Islet of Langerhans (tissue), 1 donor: ENCODE measurements at regions not wholly inside any gene's neighbourhood (a gene's known extent, or its start where the extent isn't known, plus 50 kb on each side); places are given as distances from the start of the nearest gene placed in this dataset.
"Not testable (repeated sequence)": the region's sequence is repeated elsewhere in the genome, so short reads cannot be mapped to it uniquely, and the experiment has no call there.

Source experiments
- FAIRE-seq: peaks from one replicate; lab custom pipeline; 2011; peaks lifted over from hg19 to GRCh38; lab: Jason Lieb, UNC

DNA sequence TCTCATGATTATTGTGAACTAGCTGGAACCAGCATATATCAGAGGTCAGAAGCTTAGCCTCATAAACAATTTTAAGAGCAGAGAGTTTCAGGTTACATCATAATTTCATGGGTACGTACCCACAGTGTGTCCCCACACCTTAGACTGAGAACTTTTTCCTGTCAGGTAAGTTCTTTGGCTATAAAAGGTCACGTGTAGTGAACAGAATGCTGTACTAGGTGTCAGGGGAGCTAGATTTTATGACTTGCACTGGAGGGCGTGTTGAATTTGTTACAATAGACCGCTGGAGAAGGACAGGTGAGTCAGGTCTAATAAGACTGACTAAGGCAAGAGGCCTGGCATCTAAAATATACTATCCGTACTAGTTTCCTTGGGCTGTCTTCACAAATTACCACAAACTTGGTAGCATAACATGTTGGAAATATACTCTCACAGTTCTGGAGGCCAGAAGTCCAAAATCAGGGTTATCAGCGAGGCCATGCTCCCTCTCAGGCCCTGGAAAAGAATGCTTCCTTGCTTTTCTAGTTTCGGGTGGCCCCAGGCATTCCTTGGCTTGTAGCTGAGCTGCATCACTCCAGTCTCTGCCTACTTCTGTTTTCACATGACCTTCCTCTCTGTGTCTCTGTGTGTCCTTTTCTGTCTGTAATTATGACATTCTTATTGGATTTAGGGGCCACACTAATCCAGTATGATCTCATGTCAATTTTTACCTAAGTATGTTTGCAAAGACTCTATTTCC is 512.0 kb upstream of the NR3C2 start:
- FAIRE-seq = no peak

DNA sequence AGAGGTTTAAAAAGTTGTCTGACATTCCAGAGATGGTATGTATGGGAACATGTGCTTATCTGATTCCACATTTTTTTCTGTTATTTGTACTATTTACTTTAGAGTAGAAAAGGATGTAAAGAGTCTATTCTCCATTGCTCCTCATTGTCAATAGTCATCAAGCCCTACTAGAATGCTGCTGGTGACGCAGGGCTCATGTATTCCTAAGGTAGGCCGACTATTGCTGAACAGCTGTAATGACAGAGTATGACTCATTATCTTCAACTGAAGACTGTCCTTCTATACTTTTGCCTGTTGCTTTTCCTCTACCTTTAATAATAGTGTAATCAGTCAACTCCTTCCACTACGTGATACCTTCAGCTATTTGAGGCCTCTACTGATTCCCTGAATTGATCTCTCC is 509.1 kb upstream of the NR3C2 start:
- FAIRE-seq = no peak

DNA sequence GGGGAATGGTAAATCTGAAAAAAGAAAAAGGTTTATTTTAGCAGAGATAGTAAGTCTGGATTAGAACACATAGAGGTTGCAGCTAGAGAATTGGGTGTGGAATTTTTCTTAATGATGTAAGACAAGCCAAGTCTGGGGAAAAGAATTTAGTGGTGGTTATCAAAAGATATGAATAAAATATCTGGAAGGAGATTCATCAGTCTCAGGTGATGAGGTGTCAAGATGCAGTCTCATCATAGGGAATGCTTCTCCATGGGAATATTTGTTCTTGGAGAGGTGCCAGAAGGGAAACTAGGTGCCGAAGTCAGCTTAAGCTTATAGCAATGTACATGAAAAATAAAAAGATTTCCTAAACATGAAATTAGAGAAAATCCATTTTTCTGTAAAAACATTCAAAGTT is 504.1 kb upstream of the NR3C2 start:
- FAIRE-seq = no peak

DNA sequence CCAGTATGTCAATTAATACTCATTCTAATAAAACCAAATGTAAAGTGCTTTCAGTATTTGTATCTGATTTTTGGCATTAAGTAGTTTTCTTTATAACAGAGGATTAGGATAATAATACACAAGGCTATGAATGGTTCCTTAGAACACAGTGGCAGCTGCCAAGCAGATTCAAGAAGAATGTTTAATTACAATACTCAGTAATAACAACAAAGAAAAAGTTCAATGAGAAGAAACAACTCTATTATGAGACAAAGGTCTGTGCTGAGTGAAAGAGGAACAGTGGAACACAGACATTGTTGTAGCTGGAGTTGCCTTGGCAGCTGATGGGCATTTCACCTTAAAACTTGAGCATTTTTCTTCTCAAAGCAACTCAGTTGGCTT is 502.6 kb upstream of the NR3C2 start:
- FAIRE-seq = no peak

DNA sequence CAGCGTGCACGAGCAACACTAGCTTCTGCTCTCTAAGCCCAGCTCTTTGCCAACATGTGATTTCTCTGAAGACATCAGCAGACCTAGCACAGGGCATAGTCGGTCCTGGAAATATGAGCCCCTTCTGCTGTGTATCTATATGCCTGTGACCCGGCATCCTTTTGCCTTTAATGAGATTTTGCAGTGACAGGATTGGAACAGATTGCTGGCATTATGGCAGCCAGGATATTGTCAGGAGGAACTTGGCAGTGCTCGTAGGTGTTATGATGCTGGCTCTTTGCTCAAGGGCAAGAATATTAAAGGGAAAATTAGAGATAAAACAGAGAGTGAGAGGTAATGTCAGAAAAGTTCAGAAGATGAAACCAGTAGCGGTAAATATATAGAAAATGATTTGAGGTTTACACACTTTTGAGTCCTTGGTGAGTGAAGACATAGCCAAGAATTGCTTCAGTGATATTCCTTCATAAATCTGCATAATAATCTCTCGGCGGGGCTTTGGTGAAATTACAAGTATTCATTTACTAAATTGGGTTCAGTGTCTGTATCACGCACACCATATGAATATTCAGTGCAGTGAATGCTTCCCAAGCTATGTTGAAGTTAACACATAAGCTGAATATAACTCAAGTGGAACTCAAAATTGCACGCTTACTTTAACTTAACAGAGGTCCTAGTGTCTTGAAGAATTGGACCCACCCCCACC is 502.1 kb upstream of the NR3C2 start:
- no peak for FAIRE-seq

DNA sequence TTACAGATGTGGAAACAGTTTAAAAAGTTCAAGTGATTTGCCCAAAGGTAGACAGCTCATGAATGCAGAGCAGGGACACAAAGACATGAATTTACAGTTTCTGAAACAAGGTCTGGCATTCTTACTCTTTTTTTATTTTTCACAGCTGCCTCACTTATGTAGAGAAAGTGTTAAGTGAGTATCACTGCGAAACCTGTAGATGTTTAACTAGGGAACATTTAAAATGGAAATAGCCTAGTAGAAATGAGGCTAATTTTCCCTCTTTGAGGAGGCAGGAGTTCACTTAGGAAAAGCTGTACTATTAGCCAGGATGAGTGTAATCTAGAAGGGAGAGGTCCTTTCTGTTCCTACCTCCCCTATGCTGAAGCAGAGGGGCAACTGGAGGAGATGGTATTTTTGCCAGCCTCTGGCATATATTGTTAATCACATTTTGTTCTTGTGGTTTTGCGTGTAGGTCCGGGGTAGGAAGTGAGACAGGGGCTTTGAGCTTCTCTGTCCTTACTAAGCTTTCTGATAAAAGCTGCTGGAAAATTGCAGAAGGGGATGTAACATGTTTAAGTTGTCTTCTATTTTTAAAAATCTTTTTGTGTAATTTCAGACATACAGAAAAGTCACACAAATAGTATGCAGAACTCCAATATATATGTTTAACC is 492.8 kb upstream of the NR3C2 start:
- FAIRE-seq = no peak

DNA sequence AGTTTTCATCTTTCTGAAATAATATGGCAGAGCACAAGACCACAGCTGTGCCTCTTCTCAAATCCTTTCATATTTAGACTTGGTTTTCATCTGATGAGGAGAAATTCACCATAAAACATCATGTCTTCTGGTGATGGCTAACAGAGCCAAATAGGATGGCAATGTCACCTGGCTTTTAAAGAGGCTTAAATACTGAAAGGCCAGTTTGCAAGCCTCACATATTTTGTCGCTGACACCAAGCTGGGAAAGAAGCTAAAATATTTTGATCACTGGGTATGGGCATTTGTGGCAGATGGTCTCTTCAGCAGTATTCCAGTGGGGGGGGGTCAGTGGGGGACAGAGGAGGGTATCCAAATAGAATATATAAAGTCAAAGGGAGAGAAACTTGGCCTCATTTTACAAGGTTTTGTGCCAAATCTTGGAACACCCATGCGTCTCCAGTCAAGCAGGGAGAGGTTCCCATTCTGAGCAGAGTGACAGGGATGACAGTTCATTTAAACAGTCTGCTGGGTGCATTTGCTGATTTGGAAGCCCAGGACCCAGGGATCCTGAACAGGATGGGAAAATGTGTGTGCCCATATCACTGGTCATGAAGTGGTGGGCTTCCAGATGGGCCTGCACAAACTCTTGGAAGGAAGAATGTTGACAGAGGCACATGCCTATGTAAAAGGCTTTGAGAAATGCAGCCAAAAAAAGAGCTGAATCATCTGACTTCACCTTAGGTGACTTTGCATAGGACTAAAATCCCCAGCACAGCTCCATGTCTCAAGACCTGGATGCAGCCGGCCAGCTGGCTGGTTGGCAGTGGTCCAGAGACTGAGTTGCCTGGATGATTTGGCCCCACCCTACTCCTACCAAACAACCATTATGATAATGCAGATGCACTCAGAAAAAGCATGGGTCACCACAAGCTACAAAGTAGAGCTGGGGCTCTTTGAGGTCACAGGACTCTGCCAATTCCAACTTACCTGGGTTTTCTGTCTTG is 484.4 kb upstream of the NR3C2 start:
- no peak for FAIRE-seq

DNA sequence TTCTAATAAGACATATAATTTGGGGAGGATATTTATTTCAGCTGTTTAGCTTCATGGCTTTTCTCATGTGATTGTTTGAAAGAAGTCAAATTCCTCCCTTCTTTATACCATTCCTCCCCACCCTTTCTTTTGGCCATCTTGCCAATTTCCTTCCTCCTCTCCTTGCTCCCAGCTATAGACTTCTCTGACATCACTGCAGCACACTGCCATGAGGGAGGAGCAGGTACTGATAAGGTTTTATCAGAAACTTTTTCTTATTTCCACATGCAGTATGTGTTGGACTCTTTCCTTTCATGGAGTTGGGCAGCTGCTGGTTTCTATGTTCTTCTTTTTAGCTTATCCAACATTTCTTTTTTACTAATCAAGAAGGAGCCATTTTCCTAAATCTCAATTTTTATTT is 481.7 kb upstream of the NR3C2 start:
- FAIRE-seq = no peak

DNA sequence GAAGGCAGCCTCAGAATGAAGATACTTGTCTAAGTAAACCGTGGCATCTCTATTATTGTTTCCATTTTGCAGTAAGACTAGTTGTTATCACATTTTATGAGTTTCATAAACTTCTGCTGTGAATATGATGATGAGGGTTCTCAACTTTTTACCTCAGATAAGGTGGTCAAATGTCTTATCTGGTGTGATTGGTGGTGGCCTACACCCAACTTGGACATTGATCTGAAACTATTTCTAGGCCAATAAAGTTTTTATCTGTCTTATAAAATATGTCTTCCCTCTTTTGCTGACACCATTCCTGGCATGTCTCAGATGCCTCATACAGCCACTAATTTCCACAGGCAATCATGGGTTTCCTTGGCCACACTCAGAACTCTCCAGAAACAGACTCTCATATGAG is 480.3 kb upstream of the NR3C2 start:
- FAIRE-seq = no peak

DNA sequence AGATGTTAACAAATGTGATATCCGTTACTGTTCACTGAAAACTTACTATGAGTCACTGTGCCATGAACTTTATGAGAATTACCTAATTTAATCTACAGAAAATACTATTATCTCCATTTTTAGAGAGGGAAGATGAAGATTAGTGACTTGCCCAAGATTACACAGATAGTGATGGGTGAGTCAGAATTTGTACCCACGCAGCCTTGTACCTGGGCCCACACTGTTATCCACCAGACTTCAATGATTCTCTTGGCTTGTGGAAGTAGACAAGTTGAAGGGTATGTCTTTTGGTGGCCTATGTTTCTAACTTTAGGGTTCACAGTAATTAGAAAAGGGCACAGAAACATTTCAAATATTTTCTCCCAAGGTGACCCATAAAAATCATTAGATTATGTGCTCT is 472.5 kb upstream of the NR3C2 start:
- no peak for FAIRE-seq

DNA sequence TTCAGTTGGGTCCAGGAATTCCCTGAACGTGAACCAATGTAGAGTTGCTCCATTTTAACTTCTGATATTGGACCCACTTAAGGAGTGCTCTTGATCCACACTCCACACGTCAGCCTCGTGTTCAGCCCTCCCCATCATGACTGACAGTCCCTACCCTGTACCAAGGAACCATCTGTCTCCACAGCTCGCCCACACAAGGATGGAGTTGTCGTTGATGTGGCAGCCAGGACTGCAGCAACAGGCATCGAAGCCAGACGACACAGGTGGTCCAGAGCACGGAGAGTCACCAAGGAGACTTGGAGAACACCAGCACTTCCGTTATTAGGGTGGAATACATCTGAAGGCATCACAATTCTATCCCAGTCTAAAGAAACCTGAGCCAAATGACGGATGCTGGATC is 472.1 kb upstream of the NR3C2 start:
- FAIRE-seq = no peak

DNA sequence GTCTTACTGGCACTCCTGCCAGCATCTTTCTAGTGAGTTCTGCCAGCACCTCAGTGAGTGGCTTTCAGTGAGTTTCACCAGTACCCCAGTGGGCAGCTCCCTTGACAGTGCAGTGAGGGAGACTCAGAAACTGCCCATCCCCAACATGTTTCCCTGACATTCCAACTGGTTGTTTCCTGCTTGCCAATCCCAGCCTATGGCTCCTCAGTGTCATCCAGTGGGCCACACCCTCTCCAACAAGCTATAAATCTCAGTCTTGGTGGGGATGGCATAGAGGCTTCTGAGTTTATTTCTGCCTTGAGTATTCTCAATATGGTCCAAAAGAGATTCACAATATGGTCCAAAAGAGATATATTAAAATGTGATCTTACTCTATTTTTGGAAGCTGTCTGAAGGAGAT is 461.2 kb upstream of the NR3C2 start:
- FAIRE-seq = no peak

DNA sequence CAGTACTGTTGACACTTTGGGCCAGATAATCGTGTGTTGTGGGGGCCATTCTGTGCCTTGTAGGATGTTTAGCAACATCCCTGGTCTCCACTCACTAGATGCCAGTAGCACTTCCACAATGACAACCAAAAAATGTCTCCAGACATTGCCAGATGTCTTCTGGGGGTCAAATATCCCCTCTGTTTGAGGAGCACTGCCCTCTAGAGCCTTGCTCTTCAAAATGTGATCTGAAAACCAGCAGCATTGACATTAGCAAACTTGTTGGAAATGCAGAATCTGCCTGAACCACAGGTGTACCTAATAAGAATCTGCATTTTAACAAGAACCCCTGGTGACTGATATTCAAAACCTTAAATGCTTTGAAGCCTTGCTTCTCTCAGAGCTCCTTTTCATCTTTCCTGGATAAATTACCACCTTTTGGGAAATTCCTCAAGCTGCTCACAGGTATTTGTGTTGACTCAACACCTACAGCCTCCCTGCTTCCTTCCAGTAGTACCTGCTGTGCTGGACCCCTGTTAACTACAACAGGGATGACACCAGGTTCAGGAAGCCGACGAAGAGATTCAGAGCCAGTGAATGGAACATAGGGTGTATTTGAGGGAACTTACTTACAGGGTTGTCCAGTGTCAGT is 459.0 kb upstream of the NR3C2 start:
- no peak for FAIRE-seq

DNA sequence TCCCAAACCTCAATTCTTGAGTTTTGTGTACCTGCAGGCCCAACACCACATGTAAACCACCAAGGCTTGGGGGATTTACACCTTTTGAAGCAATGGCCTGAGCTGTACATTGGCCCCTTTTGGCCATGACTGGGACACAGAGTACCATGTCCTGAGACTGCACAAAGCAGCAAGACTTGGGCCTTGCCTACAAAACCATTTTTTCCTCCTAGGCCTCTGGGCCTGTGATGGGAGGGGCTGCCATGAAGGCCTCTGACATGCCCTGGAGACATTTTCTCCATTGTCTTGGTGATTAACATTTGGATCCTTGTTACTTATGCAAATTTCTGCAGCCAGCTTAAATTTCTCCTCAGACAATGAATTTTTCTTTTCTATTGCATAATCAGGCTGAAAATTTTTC is 455.9 kb upstream of the NR3C2 start:
- not testable (repeated sequence) for FAIRE-seq

DNA sequence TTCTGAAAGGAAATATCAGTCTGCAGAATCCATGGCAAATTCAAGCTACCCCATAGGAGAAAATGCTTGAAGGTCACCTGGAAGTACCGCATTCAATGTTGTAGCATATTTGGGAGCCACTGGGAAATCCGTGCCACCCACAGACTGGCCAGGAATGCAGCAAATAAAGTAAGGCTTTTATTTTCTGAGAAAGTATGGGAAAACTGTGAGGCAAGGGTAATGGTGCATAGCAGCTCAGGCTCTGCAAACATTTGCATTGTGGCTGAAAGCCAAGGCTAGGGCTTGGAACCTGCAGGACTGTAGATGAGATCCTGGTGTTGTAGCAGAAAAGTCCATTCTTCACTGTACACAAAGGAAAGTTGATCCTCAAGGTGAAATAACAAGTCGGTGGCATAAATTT is 450.9 kb upstream of the NR3C2 start:
- no peak for FAIRE-seq

DNA sequence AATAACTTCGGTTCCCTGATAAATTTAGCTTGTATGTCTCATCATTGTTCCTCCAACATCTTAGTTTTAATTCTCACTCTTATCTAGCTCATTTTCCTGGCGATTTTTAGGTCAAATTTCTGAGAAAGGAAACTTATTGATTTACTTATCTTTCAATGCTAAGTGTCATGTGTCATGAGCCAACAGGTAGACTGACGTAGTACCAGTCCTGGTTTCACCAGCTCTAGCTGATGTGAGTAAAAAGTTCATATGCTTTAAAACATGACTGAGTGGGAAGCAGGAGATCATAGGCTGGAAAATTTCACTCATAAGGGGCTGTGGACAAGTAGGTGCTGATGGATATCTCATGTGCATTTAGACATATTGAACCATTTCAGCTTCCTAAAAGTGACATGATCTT is 441.7 kb upstream of the NR3C2 start:
- no peak for FAIRE-seq

DNA sequence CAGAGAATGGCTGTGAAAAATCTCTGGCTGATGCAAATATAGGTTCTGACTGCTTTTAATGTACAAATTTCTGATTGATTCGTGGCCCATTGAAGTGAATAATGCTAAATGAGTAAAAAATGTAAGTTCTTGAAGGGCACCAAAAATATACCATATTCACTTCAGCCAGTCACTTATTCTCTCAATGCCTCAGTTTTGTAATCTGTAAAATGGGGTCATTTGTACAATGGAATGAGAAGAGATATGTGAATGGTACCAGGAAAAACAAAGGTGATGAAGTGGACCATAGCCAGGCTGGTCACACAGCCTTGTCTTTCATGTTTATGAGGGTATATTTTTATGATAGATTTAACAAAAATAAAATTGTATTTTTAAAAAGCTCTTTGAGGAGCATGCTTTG is 441.2 kb upstream of the NR3C2 start:
- no peak for FAIRE-seq

DNA sequence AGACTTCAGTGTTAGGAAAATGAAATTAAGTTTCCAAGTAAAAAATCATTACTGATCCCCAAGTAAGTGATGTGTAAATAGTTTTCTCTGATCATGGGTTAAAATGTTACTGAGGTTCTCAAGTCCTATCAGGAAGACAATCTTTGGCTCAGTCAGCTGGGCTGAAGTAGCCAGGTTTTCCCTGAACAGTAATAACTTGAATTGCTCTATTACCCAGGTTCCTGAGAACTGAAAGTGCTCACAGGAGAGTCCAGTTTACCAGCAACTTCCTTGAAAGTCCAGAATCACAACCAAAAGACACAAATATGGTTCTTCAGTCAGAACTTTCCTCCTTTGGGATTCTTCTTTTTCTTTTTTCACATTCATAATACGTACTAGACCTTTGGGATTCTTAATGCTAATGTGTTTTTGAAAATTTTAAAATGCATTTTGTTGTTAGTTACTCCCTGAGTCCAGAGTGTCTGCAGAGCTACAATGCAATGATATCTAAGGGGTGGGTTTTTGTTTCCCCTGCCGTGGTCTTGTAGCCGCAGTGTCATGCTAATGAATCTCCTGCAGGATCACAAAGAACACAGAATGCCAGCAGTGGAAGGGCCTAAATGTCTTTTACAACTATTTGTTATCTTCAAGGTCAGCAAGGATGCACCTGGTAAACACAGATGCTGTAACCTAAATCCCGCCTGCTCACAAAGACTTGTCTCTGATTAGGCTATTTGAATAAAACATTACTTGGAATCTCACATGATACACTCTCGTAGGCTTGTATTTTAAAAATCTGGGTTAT is 439.8 kb upstream of the NR3C2 start:
- FAIRE-seq = no peak

DNA sequence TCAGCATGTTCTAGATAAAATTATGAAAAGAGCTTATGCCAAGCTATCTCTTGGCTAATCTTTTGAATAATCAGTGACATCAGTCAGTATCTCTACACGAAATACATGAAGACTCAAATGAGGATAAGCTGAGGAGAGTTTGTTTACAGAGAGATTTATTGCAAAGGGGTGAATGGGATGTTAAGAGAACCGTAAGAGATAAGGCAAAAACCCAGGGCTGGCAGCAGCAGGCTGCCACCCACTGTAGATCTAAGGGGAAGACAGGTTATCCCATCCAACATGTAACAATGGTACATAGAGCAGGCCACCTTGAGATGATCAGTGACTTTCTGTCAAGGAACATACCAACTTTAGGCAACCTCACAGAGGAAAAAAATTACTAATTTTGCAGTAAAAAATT is 432.1 kb upstream of the NR3C2 start:
- FAIRE-seq = no peak

DNA sequence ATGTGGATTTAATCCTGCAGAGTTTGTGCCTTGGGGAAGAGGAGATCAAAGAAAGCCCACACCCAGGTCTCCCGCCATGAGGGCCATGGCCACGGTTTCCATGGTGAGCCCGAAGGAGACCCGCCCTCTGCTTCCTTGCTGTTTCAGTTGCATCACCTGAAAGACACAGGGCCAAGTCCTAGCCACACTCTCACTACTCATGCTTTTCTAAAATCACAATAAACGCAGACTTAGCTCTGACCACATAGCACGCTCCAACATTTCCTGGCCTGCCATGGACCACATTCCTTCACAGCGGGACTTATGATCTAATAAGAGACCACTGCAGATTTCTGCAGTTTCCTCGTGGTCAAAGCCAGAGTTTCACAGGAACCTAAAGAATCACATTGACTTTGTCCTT is 426.0 kb upstream of the NR3C2 start:
- FAIRE-seq = no peak

DNA sequence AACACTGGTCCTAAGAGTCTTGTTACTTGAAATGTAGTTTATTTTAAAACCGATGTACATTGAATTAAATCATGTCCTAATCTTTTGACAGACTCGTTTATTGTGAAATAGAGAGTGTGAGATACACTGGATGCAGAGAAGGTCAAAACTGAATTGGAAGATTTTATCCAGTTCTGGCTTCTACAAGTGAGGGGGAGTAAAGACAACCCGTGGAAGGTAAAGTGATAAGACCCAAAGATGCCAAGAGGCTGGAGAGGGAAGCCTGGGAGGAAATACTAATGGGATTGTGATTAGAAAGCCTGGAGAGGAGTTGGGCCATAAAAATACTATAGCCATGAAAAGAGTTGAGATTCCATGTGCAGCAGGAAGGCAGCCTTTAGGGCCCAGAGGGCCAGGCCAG is 424.5 kb upstream of the NR3C2 start:
- no peak for FAIRE-seq
